ENCODE measurements at regions not wholly inside any gene's neighbourhood (a gene's known extent, or its start where the extent isn't known, plus 50 kb on each side); places are given as distances from the start of the nearest gene placed in this dataset.

GRCh38 chr4:147194604-147195003 lies 248.9 kb upstream of the TTC29 start:
- no peak for TF ChIP-seq HDAC6 (IDR thresholded peaks at IDR 0.05; ENCODE audit: low read depth, low read length)
- TF ChIP-seq NRF1 (IDR thresholded peaks at IDR 0.05; ENCODE audit: low read depth, low read length): no peak
- no peak for TF ChIP-seq SP1 (IDR thresholded peaks at IDR 0.05; ENCODE audit: low read depth, low read length)
- no peak for TF ChIP-seq HDAC2 (IDR thresholded peaks at IDR 0.05; ENCODE audit: borderline replicate concordance in 1 of 2, low read depth in 2 of 2, low read length in 2 of 2)
- TF ChIP-seq TAF1 (IDR thresholded peaks at IDR 0.05; ENCODE audit: low read depth, low read length): no peak
- TF ChIP-seq CTCF (IDR thresholded peaks at IDR 0.05; ENCODE audit: control extremely low read depth in 1 of 3, insufficient read depth in 1 of 3, low read depth in 1 of 3, low read length in 3 of 3): no peak
- TF ChIP-seq PHF8 (conservative IDR thresholded peaks at IDR 0.05; ENCODE audit: low read depth, low read length): no peak
- no peak for TF ChIP-seq POLR2AphosphoS5 (IDR thresholded peaks at IDR 0.05; ENCODE audit: low read depth, low read length)
- TF ChIP-seq POLR2A (IDR thresholded peaks at IDR 0.05; ENCODE audit: control extremely low read depth in 1 of 2, low read depth in 2 of 2, low read length in 2 of 2): no peak
- no peak for TF ChIP-seq MAX (IDR thresholded peaks at IDR 0.05)
- TF ChIP-seq EP300 (IDR thresholded peaks at IDR 0.05; ENCODE audit: borderline replicate concordance in 1 of 2, low read depth in 2 of 2, low read length in 2 of 2): no peak
- TF ChIP-seq CREB1 (IDR thresholded peaks at IDR 0.05): no peak
- TF ChIP-seq YY1 (IDR thresholded peaks at IDR 0.05; ENCODE audit: low read depth, low read length): no peak
- no peak for TF ChIP-seq EZH2 (IDR thresholded peaks at IDR 0.05; ENCODE audit: low read depth, low read length, severe bottlenecking)
